ENCODE measurements at regions not wholly inside any gene's neighbourhood (a gene's known extent, or its start where the extent isn't known, plus 50 kb on each side); places are given as distances from the start of the nearest gene placed in this dataset.

- DNase-seq: no peak
Observed at GRCh38 chr4:136241221-136241986, 1290.9 kb downstream of the PCDH18 start.

GRCh38 chr4:136227315-136227714 lies 1305.0 kb downstream of the PCDH18 start:
- no peak for DNase-seq

- DNase-seq: no peak
Observed at GRCh38 chr4:136219592-136220125, 1312.6 kb downstream of the PCDH18 start.

GRCh38 chr4:136203199-136203598 lies 1329.1 kb downstream of the PCDH18 start:
- no peak for DNase-seq

GRCh38 chr4:136198358-136198757 lies 1333.9 kb downstream of the PCDH18 start:
- no peak for DNase-seq

GRCh38 chr4:136194962-136195361 lies 1337.3 kb downstream of the PCDH18 start:
- DNase-seq: no peak

- DNase-seq: no peak
Observed at GRCh38 chr4:136186650-136187049, 1345.6 kb downstream of the PCDH18 start.

- no peak for DNase-seq
Observed at GRCh38 chr4:136183513-136183912, 1348.8 kb downstream of the PCDH18 start.

GRCh38 chr4:136156947-136157346 lies 1375.3 kb downstream of the PCDH18 start:
- DNase-seq: no peak

- no peak for DNase-seq
Observed at GRCh38 chr4:136150046-136150445, 1382.2 kb downstream of the PCDH18 start.

GRCh38 chr4:136136601-136137000 lies 1395.7 kb downstream of the PCDH18 start:
- no peak for DNase-seq

GRCh38 chr4:136124251-136124745 lies 1408.0 kb downstream of the PCDH18 start:
- DNase-seq: no peak

GRCh38 chr4:136121426-136121825 lies 1410.9 kb downstream of the PCDH18 start:
- no peak for DNase-seq

- DNase-seq: no peak
Observed at GRCh38 chr4:136113921-136114320, 1418.4 kb downstream of the PCDH18 start.

- peak; percentile 22 for DNase-seq
Observed at GRCh38 chr4:136112116-136112515, 1420.2 kb downstream of the PCDH18 start.

GRCh38 chr4:136106753-136107152 lies 1425.5 kb downstream of the PCDH18 start:
- DNase-seq: no peak

GRCh38 chr4:136103616-136104015 lies 1428.7 kb downstream of the PCDH18 start:
- DNase-seq: no peak

GRCh38 chr4:136097676-136098075 lies 1434.6 kb downstream of the PCDH18 start:
- DNase-seq: no peak

GRCh38 chr4:136088211-136088867 lies 1444.0 kb downstream of the PCDH18 start:
- DNase-seq: no peak

- DNase-seq: no peak
Observed at GRCh38 chr4:136078976-136079375, 1453.3 kb downstream of the PCDH18 start.

GRCh38 chr4:136056748-136057147 lies 1475.5 kb downstream of the PCDH18 start:
- DNase-seq: no peak

- no peak for DNase-seq
Observed at GRCh38 chr4:136055360-136055759, 1476.9 kb downstream of the PCDH18 start.

GRCh38 chr4:136036744-136037143 lies 1495.5 kb downstream of the PCDH18 start:
- DNase-seq: no peak

GRCh38 chr4:136032391-136032790 lies 1499.9 kb downstream of the PCDH18 start:
- DNase-seq: no peak
